Cerebellar cortex (tissue), 1 donor: ENCODE measurements at regions not wholly inside any gene's neighbourhood (a gene's known extent, or its start where the extent isn't known, plus 50 kb on each side); places are given as distances from the start of the nearest gene placed in this dataset.
"Not testable (repeated sequence)": the region's sequence is repeated elsewhere in the genome, so short reads cannot be mapped to it uniquely, and the experiment has no call there.

Experiments
- DNase-seq: peaks from one replicate; pipeline ENCODE4 v3.0.0-alpha.2; 2015; ENCODE audit warnings: low spot score

DNA sequence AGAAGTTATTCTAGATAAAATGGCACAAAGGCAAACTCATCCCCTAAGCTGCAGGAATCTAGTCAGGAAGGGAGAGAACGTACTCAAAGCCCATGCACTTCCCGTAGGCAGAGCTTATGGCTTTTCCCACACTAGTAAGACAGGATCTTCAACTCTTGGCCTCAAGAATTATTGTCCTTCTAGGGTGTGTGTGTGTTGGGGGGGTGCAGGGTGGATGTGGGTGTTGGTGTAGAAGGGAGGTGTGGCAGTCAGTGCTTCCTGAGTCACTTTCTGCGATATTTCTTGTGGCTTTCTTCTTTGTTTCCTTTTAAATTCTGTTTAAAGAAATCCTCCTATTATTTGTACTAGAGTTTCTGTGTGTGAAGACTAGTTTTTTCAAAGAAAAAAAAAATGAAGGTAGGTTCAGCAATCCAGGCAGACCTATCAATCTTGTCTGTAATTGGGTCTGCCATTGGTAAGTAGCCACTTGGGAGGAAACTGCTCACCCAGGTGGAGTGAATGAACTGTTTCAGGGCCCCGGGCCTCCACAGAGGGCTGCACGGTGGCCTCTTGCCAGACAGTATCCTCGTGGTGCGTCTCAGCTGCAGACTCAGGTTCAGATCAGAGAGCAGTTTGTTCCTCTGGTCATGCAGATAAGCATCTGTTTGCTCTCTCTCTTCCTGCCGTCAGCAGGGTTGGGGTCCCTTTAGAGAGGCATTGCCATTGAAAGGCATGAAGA, 131.9 kb downstream of the NPR3 start:
- DNase-seq, result no peak

DNA sequence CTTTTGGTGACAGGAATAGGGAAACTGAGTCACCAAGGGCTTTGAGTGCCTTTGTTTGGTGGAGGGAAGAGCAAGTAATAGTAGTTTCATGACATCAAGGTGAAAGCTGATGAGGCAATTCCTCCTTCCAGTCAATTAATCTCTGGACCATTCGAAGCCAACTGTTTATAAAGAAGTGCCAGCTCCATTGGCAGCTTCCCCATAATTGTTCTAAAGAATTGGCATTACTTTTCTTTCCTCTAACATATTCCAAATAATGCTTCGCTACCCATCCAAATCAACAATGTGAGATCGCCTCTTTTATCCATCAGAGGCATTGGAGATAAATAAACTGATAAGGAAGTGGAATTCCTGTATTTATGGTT, 132.4 kb downstream of the NPR3 start:
- DNase-seq, result no peak

DNA sequence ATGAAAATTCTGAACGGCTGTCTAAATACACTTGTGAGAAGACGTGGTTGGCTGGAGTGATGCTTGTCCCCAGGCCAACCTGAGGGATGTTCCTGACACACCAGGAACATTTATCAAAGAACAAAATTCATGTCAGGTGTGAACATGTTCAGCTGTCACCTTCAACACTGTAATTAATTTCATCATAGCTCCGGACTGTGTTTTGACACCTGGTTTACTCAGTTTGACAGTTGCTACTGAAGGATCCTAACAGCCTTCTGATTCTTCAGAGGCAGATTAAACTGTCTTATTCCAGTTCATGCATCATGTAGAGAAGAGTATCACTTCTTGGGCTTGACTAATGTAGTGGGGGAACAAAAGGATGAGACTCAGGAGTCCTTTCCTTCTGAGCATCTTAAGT, 134.1 kb downstream of the NPR3 start:
- no peak for DNase-seq

DNA sequence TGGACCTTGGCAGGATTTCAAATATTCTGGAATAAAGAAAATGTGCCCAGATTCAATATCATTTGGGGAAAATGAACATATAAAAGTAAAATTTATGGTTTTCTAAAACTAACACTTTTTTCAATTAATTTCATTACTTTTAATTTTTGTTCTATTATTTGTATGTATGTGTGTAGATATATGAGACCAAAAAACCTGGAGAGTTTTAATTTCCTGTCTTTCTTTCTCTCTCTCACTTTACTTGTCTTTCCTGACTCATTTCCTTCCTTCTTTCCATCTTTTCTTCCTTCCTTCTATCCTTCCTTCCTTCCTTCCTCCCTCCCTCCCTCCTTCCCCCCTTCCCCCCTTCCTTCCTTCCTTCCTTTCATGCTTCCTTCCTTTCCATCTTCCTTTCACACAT, 137.0 kb downstream of the NPR3 start:
- no peak for DNase-seq

DNA sequence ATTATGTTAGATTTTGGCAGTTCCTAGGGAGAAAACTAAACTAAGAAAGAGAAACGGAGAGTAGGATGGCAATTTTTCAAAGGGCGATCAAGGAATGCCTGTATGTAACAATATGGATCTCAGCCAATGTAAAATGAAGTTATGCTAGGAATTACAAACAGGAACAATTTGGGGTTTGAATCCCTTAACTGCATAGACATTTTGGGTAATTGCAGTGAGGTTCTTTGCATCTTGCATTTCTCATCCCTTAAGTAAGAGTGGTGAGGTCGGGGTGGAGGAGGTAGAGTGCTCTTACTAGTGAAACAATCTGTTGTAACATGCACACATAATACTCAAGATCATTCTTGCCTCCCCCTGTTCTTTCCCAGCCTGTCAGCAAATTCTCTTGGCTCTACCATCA, 137.6 kb downstream of the NPR3 start:
- DNase-seq, result no peak

DNA sequence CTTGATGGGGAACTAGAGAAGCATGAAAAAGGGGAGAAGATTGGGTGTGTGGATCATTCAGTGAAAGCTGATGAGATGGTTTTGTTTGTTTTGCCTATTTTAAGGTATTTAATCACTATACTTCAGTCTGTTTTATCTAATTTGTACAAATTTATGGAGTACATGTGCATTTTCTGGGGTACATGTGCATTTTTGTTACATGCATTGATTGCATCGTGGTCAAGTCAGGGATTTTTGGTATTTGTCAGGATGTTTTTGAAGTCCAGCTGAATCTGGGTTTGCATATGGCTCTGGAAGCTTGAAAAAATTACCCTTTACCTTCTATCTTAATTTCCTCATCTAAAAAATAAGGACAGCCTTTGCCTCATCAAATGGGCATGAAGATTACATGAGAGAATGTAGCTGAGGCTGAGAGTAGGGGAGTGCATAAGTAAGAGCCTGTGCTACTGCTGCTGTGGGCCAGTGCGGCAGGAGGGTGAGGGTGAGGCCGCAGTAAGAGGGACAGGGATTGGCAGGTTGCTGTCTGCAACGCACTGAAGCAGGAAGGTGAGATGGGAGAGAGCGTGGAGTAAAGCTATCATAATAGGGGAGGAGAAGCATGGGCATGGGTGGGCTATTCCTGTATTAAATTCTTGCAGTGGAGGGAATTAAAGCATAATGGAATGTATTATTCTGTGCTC, 139.8 kb downstream of the NPR3 start:
- no peak for DNase-seq

DNA sequence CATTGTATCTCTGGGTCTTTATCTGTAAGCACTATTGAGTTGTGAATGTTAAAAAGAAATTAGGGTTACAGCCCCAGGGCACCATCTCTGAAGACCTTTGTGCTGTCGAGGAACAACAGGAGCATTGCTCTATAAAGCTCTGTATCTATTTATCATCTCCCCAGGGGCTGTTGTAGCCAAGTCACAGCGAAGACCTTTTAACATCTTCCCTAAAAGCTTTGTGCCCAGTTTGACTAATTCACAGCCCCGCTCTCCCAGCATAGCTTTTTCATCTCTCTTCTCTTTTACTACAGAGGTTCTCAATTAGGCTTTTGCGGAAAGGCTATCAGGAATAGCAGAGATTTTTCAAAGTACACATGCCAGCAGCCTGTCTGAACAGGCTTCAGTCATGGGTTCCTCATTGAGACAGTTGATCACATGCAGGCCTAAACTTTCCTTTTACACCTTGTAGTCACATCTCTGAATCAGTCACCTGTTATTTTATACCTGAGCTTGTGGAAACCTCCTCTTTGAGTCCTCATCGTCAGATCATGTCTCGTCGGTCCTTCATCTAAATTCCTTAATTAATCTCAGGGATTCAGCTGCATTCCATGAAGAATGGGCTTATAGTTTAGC, 140.5 kb downstream of the NPR3 start:
- DNase-seq, result no peak

DNA sequence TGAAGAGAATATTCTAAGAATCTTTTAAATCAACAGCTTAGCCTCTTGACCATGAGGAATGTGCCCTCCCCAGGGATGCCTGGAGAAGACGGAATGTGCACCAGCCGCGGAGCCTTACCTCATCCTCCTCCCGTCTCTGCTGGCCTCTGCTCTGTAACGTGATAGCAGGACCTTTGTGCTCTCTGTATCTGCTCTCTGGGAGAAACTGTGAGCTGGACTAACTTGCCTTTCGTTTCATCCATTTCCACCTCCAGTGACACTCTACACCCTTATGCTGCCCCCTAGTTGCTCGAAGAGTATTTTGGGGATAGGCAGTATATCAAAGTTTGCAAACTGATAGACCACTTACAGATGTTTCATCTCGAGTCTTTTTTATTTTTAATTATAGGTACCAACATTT, 141.4 kb downstream of the NPR3 start:
- no peak for DNase-seq

DNA sequence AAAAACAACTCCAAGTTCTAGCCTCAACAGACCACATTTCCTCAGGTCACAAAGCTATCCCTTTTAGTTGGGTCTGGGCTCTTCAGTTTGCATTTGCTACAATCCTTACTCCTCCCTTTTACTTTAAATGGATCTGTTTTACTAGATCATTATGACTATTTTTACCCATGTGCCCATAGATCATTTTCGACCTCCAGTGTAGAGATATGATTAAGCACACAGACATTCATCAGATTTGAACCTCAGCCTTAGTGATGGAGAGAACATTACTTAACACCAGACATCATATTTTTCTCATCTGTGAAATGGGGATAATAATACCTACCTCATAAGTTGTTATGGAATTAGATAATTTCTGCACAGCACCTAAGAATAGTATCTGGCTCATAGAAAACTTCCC, 141.9 kb downstream of the NPR3 start:
- no peak for DNase-seq

DNA sequence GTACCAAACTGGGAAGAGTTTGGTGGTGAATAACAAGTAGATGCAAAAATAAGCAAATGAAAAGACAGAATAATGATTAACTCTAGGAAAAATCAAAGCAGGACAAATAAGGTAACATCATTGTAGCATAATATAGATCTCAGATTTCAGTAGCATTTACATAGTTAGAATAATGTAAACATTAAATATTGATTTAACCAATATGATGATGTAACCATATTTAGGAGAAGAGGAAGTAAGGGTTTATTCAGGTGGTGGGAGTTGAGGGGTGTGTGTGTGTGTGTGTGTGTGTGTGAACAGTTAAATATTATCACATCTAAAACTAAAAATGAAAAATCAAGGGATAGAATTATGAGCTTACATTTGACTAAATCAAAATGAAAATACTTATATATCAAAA, 143.4 kb downstream of the NPR3 start:
- no peak for DNase-seq

DNA sequence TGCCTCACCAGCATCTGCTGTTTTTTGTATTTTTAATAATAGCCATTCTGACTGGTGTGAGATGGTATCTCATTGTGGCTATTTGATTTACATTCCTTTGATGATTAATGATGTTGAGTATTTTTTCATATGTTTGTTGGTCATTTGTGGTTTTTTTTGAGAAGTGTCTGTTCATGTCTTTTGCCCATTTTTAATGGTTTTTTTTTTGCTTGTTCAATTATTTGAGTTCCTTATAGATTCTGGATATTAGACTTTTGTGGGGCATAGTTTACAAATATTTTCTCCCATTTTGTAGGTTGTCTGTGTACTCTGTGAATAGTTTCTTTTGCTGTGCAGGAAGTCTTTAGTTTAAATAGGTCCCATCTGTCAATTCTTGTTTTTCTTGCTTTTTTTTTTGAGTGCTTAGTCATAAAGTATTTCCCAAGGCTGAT, 148.1 kb downstream of the NPR3 start:
- DNase-seq, result no peak

DNA sequence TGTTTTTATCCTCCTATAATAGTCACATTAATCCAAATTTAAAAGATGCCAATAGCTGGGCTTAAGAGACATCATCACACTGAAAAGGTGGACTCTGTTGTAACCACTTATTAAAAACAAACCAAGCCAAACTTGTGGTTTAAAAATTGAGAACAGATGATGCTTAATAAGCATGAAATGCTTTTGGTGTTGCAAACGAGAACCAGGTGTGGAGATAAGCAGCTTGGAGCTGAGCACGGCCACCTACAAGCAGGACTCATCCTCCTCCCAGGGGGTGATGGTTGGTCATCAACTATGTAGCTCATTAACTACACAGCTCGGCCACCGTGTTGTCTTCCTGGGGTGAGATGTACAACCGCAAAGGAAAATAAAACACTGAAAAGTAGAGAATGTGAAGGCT, 154.4 kb downstream of the NPR3 start:
- DNase-seq, result no peak

DNA sequence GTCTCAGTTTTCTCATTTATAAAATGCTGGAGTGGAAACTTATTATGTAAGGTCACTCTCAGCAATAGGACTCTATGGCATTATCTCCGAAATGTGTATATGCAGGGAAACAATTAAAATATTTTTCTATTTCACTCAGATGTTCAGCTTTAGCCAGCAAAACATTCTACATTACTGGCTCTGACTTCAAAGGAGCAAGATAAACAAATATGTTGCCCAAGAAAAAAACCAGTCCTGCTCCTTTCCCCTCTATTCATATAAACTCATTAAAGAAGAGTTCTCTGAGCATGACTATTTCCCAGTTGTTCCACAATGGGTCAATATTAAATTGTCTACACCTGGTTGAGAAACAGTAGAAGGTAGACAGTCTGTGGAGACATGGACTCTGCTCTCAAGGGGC, 155.0 kb downstream of the NPR3 start:
- DNase-seq, result no peak

DNA sequence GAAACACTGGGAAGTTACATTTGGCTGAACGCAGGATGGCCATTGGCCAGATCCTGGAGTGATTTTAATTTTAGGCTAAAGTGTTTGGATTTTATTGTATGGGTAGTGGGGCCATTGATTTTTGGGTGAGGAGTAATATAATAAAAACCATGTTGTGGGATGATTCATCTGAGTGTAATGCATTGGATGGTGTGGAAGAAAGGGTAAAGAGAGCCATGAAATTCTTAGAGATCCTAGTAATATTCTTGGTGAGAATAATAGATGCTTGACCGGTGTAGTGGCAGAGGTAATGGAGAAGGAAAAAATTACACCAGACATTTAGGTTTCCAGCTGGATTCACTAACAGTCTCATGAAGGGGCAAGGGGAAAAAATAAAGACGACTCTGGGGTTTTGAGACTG, 158.1 kb downstream of the NPR3 start:
- no peak for DNase-seq

DNA sequence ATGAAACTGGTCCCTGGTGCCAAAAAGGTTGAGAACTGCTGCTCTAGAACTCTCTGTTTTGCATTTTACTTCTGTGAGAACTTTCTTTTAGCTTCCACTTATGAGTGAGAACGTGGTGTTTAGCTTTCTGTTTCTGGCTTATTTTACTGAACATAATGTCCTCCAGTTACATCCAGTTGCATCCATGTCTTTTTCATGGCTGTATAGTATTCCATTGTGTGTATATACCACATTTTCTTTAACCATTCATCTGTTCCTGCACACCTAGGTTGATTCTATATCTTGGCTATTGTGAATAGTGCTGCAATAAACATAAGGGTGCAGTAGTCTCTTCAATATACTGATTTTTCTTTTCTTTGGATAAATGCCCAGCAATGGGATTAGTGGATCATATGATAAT, 165.7 kb downstream of the NPR3 start:
- DNase-seq, result no peak

DNA sequence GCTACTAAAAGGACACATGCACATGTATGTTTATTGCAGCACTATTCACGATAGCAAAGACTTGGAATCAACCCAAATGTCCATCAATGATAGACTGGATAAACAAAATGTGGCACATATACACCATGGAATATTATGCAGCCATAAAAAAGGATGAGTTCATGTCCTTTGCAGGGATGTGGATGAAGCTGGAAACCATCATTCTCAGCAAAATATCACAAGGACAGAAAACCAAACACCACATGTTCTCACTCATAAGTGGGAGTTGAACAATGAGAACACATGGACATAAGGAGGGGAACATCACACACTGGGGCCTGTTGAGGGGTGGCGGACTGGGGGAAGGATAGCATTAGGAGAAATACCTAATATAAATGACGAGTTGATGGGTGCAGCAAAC, 168.2 kb downstream of the NPR3 start:
- not testable (repeated sequence) for DNase-seq

DNA sequence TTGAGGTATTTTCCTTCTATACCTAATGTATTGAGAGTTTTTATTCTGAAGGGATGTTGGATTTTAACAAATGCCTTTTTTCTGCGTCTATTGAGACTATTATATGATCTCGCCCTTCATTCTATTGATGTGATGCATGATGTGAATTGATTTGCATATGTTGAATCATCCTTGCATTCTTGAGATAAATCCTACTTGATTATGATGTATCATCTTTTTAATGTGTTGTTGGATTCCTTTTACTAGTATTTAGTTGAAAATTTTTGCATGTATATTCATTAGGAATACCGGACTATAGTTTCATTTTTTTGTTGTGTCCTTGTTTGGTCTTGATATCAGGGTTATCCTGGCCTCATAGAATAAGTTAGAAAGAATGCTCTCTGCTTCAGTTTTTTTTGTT, 169.7 kb downstream of the NPR3 start:
- no peak for DNase-seq

DNA sequence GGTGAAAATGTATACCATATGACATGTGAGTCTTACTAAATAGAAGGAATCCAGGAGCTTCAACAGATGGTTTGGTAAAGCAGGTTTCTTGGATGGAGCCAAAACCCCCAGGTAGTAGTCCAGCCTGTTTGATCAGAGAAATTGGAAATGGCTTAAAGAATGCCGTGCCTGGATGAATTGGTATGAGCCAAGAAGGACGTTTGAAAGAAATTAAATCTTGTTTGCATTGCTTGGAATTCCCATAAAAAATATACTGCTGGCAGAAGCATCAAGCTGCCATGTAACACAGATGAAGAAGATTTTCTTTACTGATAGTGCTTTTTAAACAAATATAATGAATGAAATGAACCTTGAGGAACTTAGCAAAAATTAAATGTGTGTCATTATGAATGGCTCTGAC, 176.3 kb downstream of the NPR3 start:
- no peak for DNase-seq

DNA sequence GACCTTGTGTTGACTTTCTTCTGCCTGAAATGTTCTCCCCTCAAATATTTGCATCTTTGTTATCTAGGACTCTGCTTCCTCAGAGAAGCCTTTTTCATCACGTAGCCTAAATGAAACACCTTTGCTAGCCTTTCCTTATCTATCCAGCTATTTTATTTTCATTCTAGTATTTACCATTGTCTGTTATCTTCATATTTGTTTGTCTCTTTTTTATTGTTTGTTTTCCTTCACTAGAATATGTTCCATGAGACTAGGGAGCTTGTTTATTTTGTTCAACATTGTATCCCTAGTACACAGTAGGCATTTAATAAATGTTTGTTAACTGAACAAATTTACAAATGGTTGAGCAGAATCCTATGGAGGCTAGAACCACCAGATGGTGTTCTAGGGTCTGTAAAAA, 178.0 kb downstream of the NPR3 start:
- no peak for DNase-seq

DNA sequence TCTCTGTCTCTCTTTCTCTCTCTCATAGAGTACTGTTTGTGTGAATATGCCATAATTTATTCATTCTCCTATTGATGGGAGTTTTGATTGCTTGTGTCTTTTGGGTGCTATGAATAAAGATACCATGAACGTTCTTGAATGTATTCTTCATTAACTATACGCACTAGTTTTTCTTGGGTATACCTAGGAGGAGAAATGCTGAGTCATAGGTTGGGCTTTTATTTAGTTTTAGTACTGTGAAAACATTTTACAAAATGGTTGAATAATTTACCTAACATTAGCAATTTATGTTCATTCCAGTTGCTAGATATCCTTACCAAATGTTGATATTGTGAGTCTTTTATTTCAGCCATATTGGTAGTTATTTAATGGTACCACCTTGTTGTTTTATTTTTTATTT, 192.5 kb downstream of the NPR3 start:
- no peak for DNase-seq

DNA sequence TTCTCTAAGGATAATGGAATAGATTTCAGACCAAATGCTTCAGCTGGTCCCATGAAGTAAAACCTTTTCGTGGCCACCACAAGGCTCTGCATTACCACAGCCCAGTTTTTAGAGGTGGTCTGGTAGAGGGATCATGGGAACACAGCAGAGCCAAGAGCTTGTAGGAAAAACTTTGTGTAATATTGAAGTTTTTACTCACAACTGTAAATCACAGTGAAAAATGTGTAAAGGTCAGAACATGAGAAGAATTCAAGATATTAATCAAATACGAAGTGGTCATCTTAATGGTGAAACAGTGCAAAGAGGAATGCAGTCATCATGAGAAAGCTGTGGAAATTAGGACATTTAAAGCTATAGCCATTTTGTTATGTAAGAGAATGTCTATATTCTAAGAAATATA, 197.5 kb downstream of the NPR3 start:
- no peak for DNase-seq

DNA sequence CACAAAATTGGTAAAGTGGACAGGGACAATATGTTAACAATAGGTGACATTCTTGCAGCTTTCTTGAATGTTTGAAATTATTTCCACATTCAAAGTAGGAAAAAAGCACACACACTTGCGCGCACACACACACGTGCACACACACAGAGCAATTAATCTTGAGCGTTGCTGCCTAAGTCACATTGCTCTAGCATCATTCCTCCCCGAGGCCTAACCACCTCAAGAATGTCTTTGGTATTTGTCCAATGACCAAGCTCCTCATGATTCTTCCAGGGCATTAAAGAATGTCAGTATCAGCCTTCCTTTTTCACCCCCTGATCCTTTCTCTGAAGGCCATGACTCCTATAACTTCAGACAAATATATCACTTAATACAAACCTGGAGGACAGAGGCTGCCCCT, 198.1 kb downstream of the NPR3 start:
- no peak for DNase-seq

DNA sequence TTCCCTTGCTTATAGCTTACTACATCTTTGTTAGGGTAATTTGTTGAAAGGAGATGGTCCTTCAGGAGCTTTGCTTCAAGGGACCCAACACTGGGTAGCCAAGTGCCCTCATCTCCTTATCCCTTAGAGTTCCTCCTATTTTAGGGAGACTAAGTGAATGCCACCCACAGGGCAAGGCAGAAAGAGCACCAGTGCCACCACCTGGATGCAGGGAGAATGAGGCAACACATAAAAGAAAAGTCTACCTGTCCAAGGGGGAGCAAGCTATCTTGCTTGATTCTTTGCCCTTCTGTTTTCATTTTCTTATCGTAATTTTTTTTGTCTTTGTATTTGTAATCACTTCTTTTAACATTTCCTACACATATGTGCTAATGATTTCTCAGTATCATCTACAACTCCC, 205.5 kb downstream of the NPR3 start:
- DNase-seq, result no peak

DNA sequence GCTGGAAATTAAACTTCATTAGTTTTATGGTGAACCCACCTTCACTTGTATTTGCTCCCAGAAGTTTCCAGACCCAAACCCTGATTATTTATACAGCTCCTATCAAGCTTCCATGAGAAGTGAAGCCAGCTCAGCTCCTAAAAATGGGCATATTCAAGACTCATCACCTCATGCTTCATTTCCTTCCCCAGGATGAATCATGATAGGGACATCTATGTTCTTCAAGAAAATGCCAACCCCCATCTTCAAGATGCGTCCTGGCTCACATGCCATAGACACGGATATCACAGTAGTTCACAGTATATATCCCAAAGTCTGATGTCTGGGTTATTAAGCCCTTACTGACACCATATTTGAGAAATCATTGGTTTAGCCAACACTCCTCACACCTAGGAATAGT, 217.6 kb downstream of the NPR3 start:
- no peak for DNase-seq
